Pancreas (tissue), 10 donors: ENCODE measurements at regions not wholly inside any gene's neighbourhood (a gene's known extent, or its start where the extent isn't known, plus 50 kb on each side); places are given as distances from the start of the nearest gene placed in this dataset.

Source experiments
- ATAC-seq, 4 donors: fragments of 200-7000 bp; cut with Tn5 transposase; one replicate each; pipeline versions ENCODE4 v1.8.0 to v1.9.1; 2020; ENCODE audit warnings: mild to moderate bottlenecking in 4 of 4, moderate library complexity in 4 of 4
- DNase-seq, 6 donors: peaks; one replicate each; pipeline ENCODE4 v3.0.0-alpha.2; 2020
- FAIRE-seq: peaks from 2 replicates; lab custom pipeline; 2012; peaks lifted over from hg19 to GRCh38; lab: Jason Lieb, UNC
- H3K27ac ChIP-seq, 4 donors: fragments of 200-600 bp; sonication (generic); 1 replicate in 3 of 4; 2 replicates in 1 of 4; pipeline versions ENCODE4 v1.5.0 to v1.8.0; 2020
- H3K27me3 ChIP-seq, 4 donors: fragments of 200-600 bp; one replicate each; pipeline ENCODE4 v1.8.0; 2021
- H3K36me3 ChIP-seq, 3 donors: fragments of 200-600 bp; sonication (generic) in 1 of 3; one replicate each; pipeline versions ENCODE4 v1.5.0 to v1.8.0; 2020 to 2021
- H3K4me1 ChIP-seq, 3 donors: fragments of 200-600 bp; one replicate each; pipeline ENCODE4 v1.8.0; 2021
- H3K4me3 ChIP-seq, 4 donors: fragments of 200-600 bp; sonication (generic) in 2 of 4; one replicate each; pipeline versions ENCODE4 v1.5.0 to v1.8.0; 2020 to 2021
- H3K9me3 ChIP-seq, 4 donors: fragments of 200-600 bp; one replicate each; pipeline ENCODE4 v1.8.0; 2021
- CTCF ChIP-seq, 4 donors: fragments of 200-600 bp; sonication (generic) in 3 of 4; IDR thresholded peaks; one replicate each; pipeline versions ENCODE4 v1.5.0 to v1.8.0; 2021; ENCODE audit warnings: antibody characterized with exemption in 4 of 4
- WGBS, 2 donors: extraction: QIAGEN DNeasy Blood & Tissue Kit; methylation state at CpG; one replicate each; pipeline ENCODE4 v1.1.7; 2013; 5-methylcytosine and 5-hydroxymethylcytosine counted together
- intact Hi-C, 3 donors: fragments of 100-400 bp; cut with DNase I; formaldehyde crosslinking; loops; one replicate each; pipeline versions ENCODE4 v1.11.1 to v1.14.2; 2022
- donor health status: healthy with polysubstance abuse.
- donor health status: DM: no; HTN: no; CAD: no; lungs with moderate emphysema.
- donor health status: DM: no; HTN: no; CAD: no.
- donor health status: control.
- donor health status: control.
- donor health status: Bipolar disorder and iron deficiency.
- donor health status: DM: yes; HTN: yes; CAD: no.
- donor health status: DM: no; HTN: no; CAD: no.
- donor health status: DM: no; HTN: no; CAD: no.
- donor health status: DM: yes; HTN: yes; CAD: no.

DNA sequence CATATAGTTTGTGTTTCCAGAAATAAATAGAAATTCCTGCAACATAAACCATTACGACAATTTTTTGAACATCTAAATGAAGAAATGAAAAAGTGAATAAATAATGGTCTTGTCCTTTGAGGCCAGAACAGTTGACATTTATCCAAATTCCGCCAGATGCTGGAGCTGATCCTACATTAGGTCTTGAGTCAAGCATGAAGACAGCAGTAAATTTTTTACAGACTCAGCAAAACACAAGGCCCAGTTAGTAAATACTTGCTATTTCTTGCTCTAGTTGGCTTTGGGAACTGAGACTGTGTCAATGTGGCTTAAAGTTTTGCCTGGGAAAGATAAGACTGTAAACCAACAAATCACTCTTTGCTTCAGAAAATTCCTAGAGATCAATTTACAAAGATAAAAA is 540.1 kb upstream of the RGS18 start:
- FAIRE-seq (no peak), ATAC-seq (no peak), DNase-seq (no peak)
- H3K4me3 ChIP-seq, result no peak overlapping the region
- TF ChIP-seq CTCF (IDR thresholded peaks at IDR 0.05), result no peak
- H3K9me3 ChIP-seq, result no peaks in the 10 kb centered on the region
- no peak overlapping the region for H3K27ac ChIP-seq
- no peaks in the 10 kb centered on the region for H3K4me1 ChIP-seq
- WGBS, 2 donors, result 87 to 90% methylated on average over 2 of the region's 2 CpGs
- intact Hi-C loops, result no loop called here
- no peaks in the 10 kb centered on the region for H3K36me3 ChIP-seq
- H3K27me3 ChIP-seq, result no peaks in the 10 kb centered on the region

DNA sequence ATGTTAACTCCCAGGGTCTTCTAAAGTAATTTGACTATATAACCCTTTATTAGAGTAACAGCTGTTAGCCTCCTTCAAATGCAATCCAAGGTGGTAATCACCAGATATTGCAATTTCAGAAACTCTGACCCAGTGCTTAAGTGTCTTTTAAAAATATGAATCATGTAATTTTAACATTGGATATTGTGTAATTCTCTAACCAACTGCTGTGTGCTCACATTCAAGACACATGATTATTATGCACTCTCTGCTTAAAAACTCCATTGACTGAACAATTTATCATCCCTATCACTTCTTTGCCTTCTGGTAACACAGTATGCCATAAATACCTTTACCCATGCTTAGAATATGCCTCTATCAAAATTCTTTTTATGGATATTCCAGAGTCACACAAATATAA is 537.4 kb upstream of the RGS18 start:
- H3K36me3 ChIP-seq, result no peaks in the 10 kb centered on the region
- no peaks in the 10 kb centered on the region for H3K27me3 ChIP-seq
- no peak for TF ChIP-seq CTCF (IDR thresholded peaks at IDR 0.05)
- intact Hi-C loops, result no loop called here
- FAIRE-seq (no peak), DNase-seq (no peak), ATAC-seq (no peak)
- H3K27ac ChIP-seq, result no peak overlapping the region
- no peaks in the 10 kb centered on the region for H3K9me3 ChIP-seq
- no peaks in the 10 kb centered on the region for H3K4me1 ChIP-seq
- H3K4me3 ChIP-seq, result no peak overlapping the region

GRCh38 chr1:191624044-191624443 is 534.2 kb upstream of the RGS18 start:
- ATAC-seq, result no peak
- WGBS, 2 donors, result 85 to 90% methylated on average over 1 of the region's 1 CpG
- no peak for TF ChIP-seq CTCF (IDR thresholded peaks at IDR 0.05)
- Histone ChIP-seq H3K4me3 (no peak overlapping the region), H3K4me1 (no peaks in the 10 kb centered on the region), H3K9me3 (no peaks in the 10 kb centered on the region), H3K36me3 (no peaks in the 10 kb centered on the region), H3K27me3 (no peaks in the 10 kb centered on the region), H3K27ac (no peak overlapping the region)
- no peak for DNase-seq
- no peak for FAIRE-seq
- intact Hi-C loops, result no loop called here

GRCh38 chr1:191629836-191630235 is 528.4 kb upstream of the RGS18 start:
- no peak for FAIRE-seq

More at GRCh38 chr1:191629836-191630235, 528.4 kb upstream of the RGS18 start:
- no peak for DNase-seq
- Histone ChIP-seq H3K36me3 (no peaks in the 10 kb centered on the region), H3K4me3 (no peak overlapping the region), H3K27ac (no peak overlapping the region), H3K9me3 (no peaks in the 10 kb centered on the region), H3K4me1 (no peaks in the 10 kb centered on the region), H3K27me3 (no peaks in the 10 kb centered on the region)
- intact Hi-C loops, result no loop called here
- no peak for TF ChIP-seq CTCF (IDR thresholded peaks at IDR 0.05)
- no peak for ATAC-seq
